ENCODE measurements at regions not wholly inside any gene's neighbourhood (a gene's known extent, or its start where the extent isn't known, plus 50 kb on each side); places are given as distances from the start of the nearest gene placed in this dataset.

- in situ Hi-C loops (cut with HindIII; ENCODE audit: low sequenced_read_pairs) = no loop called here
Measured at GRCh38 chr20:52744441-52744840, 227.7 kb upstream of the TSHZ2 start.

- in situ Hi-C loops (cut with HindIII; ENCODE audit: low sequenced_read_pairs) = no loop called here
Measured at GRCh38 chr20:52738081-52738480, 234.1 kb upstream of the TSHZ2 start.

GRCh38 chr20:52736507-52736906 lies 235.7 kb upstream of the TSHZ2 start:
- in situ Hi-C loops (cut with HindIII; ENCODE audit: low sequenced_read_pairs) = no loop called here

- in situ Hi-C loops (cut with HindIII; ENCODE audit: low sequenced_read_pairs) = no loop called here
Measured at GRCh38 chr20:52731093-52731492, 241.1 kb upstream of the TSHZ2 start.

GRCh38 chr20:52727740-52728456 lies 244.3 kb upstream of the TSHZ2 start:
- in situ Hi-C loops (cut with HindIII; ENCODE audit: low sequenced_read_pairs) = no loop called here

- in situ Hi-C loops (cut with HindIII; ENCODE audit: low sequenced_read_pairs) = no loop called here
Measured at GRCh38 chr20:52724541-52724940, 247.6 kb upstream of the TSHZ2 start.

GRCh38 chr20:52722926-52723688 lies 249.1 kb upstream of the TSHZ2 start:
- in situ Hi-C loops (cut with HindIII; ENCODE audit: low sequenced_read_pairs) = no loop called here

- in situ Hi-C loops (cut with HindIII; ENCODE audit: low sequenced_read_pairs) = no loop called here
Measured at GRCh38 chr20:52708137-52708536, 264.0 kb upstream of the TSHZ2 start.

- in situ Hi-C loops (cut with HindIII; ENCODE audit: low sequenced_read_pairs) = no loop called here
Measured at GRCh38 chr20:52704553-52704952, 267.6 kb upstream of the TSHZ2 start.

- in situ Hi-C loops (cut with HindIII; ENCODE audit: low sequenced_read_pairs) = no loop called here
Measured at GRCh38 chr20:52688345-52688744, 283.8 kb upstream of the TSHZ2 start.

- in situ Hi-C loops (cut with HindIII; ENCODE audit: low sequenced_read_pairs) = no loop called here
Measured at GRCh38 chr20:52684905-52685304, 287.3 kb upstream of the TSHZ2 start.

GRCh38 chr20:52684176-52684575 lies 288.0 kb upstream of the TSHZ2 start:
- in situ Hi-C loops (cut with HindIII; ENCODE audit: low sequenced_read_pairs) = no loop called here

GRCh38 chr20:52683761-52684160 lies 288.4 kb upstream of the TSHZ2 start:
- in situ Hi-C loops (cut with HindIII; ENCODE audit: low sequenced_read_pairs) = no loop called here

- in situ Hi-C loops (cut with HindIII; ENCODE audit: low sequenced_read_pairs) = no loop called here
Measured at GRCh38 chr20:52682237-52682636, 289.9 kb upstream of the TSHZ2 start.

GRCh38 chr20:52681288-52681687 lies 290.9 kb upstream of the TSHZ2 start:
- in situ Hi-C loops (cut with HindIII; ENCODE audit: low sequenced_read_pairs) = no loop called here

- in situ Hi-C loops (cut with HindIII; ENCODE audit: low sequenced_read_pairs) = no loop called here
Measured at GRCh38 chr20:52677216-52677615, 294.9 kb upstream of the TSHZ2 start.

- in situ Hi-C loops (cut with HindIII; ENCODE audit: low sequenced_read_pairs) = no loop called here
Measured at GRCh38 chr20:52676283-52676995, 295.7 kb upstream of the TSHZ2 start.

GRCh38 chr20:52675375-52675774 lies 296.8 kb upstream of the TSHZ2 start:
- in situ Hi-C loops (cut with HindIII; ENCODE audit: low sequenced_read_pairs) = no loop called here

GRCh38 chr20:52668626-52669025 lies 303.5 kb upstream of the TSHZ2 start:
- in situ Hi-C loops (cut with HindIII; ENCODE audit: low sequenced_read_pairs) = no loop called here

- in situ Hi-C loops (cut with HindIII; ENCODE audit: low sequenced_read_pairs) = no loop called here
Measured at GRCh38 chr20:52667358-52667757, 304.8 kb upstream of the TSHZ2 start.

- in situ Hi-C loops (cut with HindIII; ENCODE audit: low sequenced_read_pairs) = no loop called here
Measured at GRCh38 chr20:52665441-52665840, 306.7 kb upstream of the TSHZ2 start.

- in situ Hi-C loops (cut with HindIII; ENCODE audit: low sequenced_read_pairs) = no loop called here
Measured at GRCh38 chr20:52655395-52655794, 316.8 kb upstream of the TSHZ2 start.

All from endothelial cell of hepatic sinusoid (primary cell).